HCT116 (cell line): ENCODE measurements at regions not wholly inside any gene's neighbourhood (a gene's known extent, or its start where the extent isn't known, plus 50 kb on each side); places are given as distances from the start of the nearest gene placed in this dataset.

ENCODE experiments used
- CEBPB ChIP-seq: IDR thresholded peaks from 2 replicates; pipeline ENCODE4 v1.6.1; 2012; ENCODE audit warnings: low read depth
- EZH2 ChIP-seq: fragments of 200-600 bp; sonication (generic); IDR thresholded peaks from 2 replicates; pipeline ENCODE4 v1.6.1; 2017; ENCODE audit warnings: antibody characterized with exemption, mixed run types
- JUND ChIP-seq: IDR thresholded peaks from 2 replicates; pipeline ENCODE4 v1.6.1; 2012
- MAX ChIP-seq: IDR thresholded peaks from 2 replicates; pipeline ENCODE4 v1.6.1; 2012
- POLR2A ChIP-seq: IDR thresholded peaks from 2 replicates; pipeline ENCODE4 v1.7.0; 2011; ENCODE audit warnings: borderline replicate concordance; ENCODE audit not compliant: insufficient read depth, insufficient read length; ENCODE audit errors: extremely low read depth
- POLR2AphosphoS5 ChIP-seq: IDR thresholded peaks from 2 replicates; pipeline ENCODE4 v1.6.1; 2011; ENCODE audit warnings: mild to moderate bottlenecking, low read depth, low read length, moderate library complexity
- ZFX ChIP-seq: fragments of 450-650 bp; IDR thresholded peaks from 2 replicates; pipeline ENCODE4 v1.6.1; 2017
- TF ChIP-seq, protein P1 (sequence below), 3 experiments: fragments of 200-600 bp in 1 of 3; sonication (generic) in 1 of 3; IDR thresholded peaks in 2 of 3; conservative IDR thresholded peaks in 1 of 3; 2 replicates each; pipeline ENCODE4 v1.5.1; 2012 to 2017; ENCODE audit warnings: low read depth in 2 of 3, low read length in 2 of 3, antibody characterized with exemption in 1 of 3, borderline replicate concordance in 1 of 3, control low read depth in 1 of 3, mild to moderate bottlenecking in 1 of 3, mixed read lengths in 1 of 3, mixed run types in 1 of 3, moderate library complexity in 1 of 3; ENCODE audit not compliant: insufficient read depth in 1 of 3
- TF ChIP-seq, protein P2 (sequence below): IDR thresholded peaks from 2 replicates; pipeline ENCODE4 v1.6.1; 2012
- TF ChIP-seq, protein P3 (sequence below): IDR thresholded peaks from 2 replicates; pipeline ENCODE4 v1.6.1; 2012; ENCODE audit warnings: low read depth

DNA sequence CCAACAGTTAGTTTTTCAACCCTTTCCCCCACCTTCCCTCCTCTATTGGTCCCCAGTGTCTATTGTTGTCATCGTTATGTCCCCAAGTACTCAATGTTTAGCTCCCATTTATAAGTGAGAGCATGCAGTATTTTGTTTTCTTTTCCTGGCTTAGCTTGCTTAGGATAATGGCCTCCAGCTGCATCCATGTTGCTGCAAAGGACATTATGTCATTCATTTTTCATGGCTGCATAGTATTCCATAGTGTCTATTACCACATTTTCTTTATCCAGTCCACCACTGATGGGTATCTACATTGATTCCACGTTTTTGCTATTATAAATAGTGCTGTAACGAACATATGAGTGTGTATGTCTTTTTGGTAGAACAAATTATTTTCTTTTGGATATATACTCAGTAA, 55.3 kb upstream of the HIVEP1 start:
- TF ChIP-seq, protein P1, sequence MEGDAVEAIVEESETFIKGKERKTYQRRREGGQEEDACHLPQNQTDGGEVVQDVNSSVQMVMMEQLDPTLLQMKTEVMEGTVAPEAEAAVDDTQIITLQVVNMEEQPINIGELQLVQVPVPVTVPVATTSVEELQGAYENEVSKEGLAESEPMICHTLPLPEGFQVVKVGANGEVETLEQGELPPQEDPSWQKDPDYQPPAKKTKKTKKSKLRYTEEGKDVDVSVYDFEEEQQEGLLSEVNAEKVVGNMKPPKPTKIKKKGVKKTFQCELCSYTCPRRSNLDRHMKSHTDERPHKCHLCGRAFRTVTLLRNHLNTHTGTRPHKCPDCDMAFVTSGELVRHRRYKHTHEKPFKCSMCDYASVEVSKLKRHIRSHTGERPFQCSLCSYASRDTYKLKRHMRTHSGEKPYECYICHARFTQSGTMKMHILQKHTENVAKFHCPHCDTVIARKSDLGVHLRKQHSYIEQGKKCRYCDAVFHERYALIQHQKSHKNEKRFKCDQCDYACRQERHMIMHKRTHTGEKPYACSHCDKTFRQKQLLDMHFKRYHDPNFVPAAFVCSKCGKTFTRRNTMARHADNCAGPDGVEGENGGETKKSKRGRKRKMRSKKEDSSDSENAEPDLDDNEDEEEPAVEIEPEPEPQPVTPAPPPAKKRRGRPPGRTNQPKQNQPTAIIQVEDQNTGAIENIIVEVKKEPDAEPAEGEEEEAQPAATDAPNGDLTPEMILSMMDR (IDR thresholded peaks at IDR 0.05 in 2 of 3, conservative IDR thresholded peaks at IDR 0.05 in 1 of 3; ENCODE audit: borderline replicate concordance in 1 of 3, insufficient read depth in 1 of 3, low read depth in 2 of 3, low read length in 2 of 3), result no peak
- TF ChIP-seq, protein P2, sequence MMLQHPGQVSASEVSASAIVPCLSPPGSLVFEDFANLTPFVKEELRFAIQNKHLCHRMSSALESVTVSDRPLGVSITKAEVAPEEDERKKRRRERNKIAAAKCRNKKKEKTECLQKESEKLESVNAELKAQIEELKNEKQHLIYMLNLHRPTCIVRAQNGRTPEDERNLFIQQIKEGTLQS, result no peak
- TF ChIP-seq EZH2, result no peak
- TF ChIP-seq ZFX, result no peak
- no peak for TF ChIP-seq POLR2AphosphoS5
- no peak for TF ChIP-seq JUND
- no peak for TF ChIP-seq MAX
- TF ChIP-seq, protein P3, sequence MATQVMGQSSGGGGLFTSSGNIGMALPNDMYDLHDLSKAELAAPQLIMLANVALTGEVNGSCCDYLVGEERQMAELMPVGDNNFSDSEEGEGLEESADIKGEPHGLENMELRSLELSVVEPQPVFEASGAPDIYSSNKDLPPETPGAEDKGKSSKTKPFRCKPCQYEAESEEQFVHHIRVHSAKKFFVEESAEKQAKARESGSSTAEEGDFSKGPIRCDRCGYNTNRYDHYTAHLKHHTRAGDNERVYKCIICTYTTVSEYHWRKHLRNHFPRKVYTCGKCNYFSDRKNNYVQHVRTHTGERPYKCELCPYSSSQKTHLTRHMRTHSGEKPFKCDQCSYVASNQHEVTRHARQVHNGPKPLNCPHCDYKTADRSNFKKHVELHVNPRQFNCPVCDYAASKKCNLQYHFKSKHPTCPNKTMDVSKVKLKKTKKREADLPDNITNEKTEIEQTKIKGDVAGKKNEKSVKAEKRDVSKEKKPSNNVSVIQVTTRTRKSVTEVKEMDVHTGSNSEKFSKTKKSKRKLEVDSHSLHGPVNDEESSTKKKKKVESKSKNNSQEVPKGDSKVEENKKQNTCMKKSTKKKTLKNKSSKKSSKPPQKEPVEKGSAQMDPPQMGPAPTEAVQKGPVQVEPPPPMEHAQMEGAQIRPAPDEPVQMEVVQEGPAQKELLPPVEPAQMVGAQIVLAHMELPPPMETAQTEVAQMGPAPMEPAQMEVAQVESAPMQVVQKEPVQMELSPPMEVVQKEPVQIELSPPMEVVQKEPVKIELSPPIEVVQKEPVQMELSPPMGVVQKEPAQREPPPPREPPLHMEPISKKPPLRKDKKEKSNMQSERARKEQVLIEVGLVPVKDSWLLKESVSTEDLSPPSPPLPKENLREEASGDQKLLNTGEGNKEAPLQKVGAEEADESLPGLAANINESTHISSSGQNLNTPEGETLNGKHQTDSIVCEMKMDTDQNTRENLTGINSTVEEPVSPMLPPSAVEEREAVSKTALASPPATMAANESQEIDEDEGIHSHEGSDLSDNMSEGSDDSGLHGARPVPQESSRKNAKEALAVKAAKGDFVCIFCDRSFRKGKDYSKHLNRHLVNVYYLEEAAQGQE, result no peak
- no peak for TF ChIP-seq CEBPB
- no peak for TF ChIP-seq POLR2A
